PC-9 (cell line): ENCODE measurements at regions not wholly inside any gene's neighbourhood (a gene's known extent, or its start where the extent isn't known, plus 50 kb on each side); places are given as distances from the start of the nearest gene placed in this dataset.

Source experiments
- EZH2 ChIP-seq: fragments of 200-600 bp; sonication (generic); IDR thresholded peaks from 2 replicates; pipeline ENCODE4 v1.8.0; 2017; ENCODE audit warnings: antibody characterized with exemption, low read depth
- TF ChIP-seq, protein P1 (sequence below): fragments of 200-600 bp; sonication (generic); conservative IDR thresholded peaks from 2 replicates; pipeline ENCODE4 v1.6.1; 2017; ENCODE audit warnings: mixed run types, antibody characterized with exemption, mild to moderate bottlenecking, moderate library complexity

DNA sequence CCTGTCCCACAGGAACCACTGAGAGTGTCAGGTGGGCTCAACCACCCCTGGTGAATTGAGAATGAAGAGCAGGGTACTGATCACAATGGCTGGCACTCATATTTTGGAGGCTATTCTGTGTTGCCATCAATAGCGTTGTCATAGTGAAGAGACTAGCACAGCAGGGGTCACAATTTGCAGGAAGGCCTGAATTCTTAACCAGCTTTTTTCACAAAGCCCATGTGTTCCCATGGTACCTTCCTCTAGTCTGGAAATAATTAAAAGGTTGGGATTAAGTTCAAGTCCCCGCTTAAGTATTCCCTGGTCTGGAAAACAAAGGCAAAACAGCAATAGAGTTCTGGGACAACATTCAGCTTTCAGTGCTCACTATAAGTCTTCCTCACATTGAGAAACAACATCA lies 1051.7 kb downstream of the C4orf33 start:
- TF ChIP-seq, protein P1, sequence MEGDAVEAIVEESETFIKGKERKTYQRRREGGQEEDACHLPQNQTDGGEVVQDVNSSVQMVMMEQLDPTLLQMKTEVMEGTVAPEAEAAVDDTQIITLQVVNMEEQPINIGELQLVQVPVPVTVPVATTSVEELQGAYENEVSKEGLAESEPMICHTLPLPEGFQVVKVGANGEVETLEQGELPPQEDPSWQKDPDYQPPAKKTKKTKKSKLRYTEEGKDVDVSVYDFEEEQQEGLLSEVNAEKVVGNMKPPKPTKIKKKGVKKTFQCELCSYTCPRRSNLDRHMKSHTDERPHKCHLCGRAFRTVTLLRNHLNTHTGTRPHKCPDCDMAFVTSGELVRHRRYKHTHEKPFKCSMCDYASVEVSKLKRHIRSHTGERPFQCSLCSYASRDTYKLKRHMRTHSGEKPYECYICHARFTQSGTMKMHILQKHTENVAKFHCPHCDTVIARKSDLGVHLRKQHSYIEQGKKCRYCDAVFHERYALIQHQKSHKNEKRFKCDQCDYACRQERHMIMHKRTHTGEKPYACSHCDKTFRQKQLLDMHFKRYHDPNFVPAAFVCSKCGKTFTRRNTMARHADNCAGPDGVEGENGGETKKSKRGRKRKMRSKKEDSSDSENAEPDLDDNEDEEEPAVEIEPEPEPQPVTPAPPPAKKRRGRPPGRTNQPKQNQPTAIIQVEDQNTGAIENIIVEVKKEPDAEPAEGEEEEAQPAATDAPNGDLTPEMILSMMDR = no peak
- no peak for TF ChIP-seq EZH2
